Pancreas (tissue), 10 donors: ENCODE measurements at regions not wholly inside any gene's neighbourhood (a gene's known extent, or its start where the extent isn't known, plus 50 kb on each side); places are given as distances from the start of the nearest gene placed in this dataset.
A peak's percentile ranks its signal among the peaks of the same experiment; 100 is the strongest.

Experiments
- ATAC-seq, 4 donors: fragments of 200-7000 bp; cut with Tn5 transposase; one replicate each; pipeline versions ENCODE4 v1.8.0 to v1.9.1; 2020; ENCODE audit warnings: mild to moderate bottlenecking in 4 of 4, moderate library complexity in 4 of 4
- DNase-seq, 6 donors: peaks; one replicate each; pipeline ENCODE4 v3.0.0-alpha.2; 2020
- FAIRE-seq: peaks from 2 replicates; lab custom pipeline; 2012; peaks lifted over from hg19 to GRCh38; lab: Jason Lieb, UNC
- H3K27ac ChIP-seq, 4 donors: fragments of 200-600 bp; sonication (generic); 1 replicate in 3 of 4; 2 replicates in 1 of 4; pipeline versions ENCODE4 v1.5.0 to v1.8.0; 2020
- H3K27me3 ChIP-seq, 4 donors: fragments of 200-600 bp; one replicate each; pipeline ENCODE4 v1.8.0; 2021
- H3K36me3 ChIP-seq, 3 donors: fragments of 200-600 bp; sonication (generic) in 1 of 3; one replicate each; pipeline versions ENCODE4 v1.5.0 to v1.8.0; 2020 to 2021
- H3K4me1 ChIP-seq, 3 donors: fragments of 200-600 bp; one replicate each; pipeline ENCODE4 v1.8.0; 2021
- H3K4me3 ChIP-seq, 4 donors: fragments of 200-600 bp; sonication (generic) in 2 of 4; one replicate each; pipeline versions ENCODE4 v1.5.0 to v1.8.0; 2020 to 2021
- H3K9me3 ChIP-seq, 4 donors: fragments of 200-600 bp; one replicate each; pipeline ENCODE4 v1.8.0; 2021
- WGBS, 2 donors: extraction: QIAGEN DNeasy Blood & Tissue Kit; methylation state at CpG; one replicate each; pipeline ENCODE4 v1.1.7; 2013; 5-methylcytosine and 5-hydroxymethylcytosine counted together
- intact Hi-C, 3 donors: fragments of 100-400 bp; cut with DNase I; formaldehyde crosslinking; loops; one replicate each; pipeline versions ENCODE4 v1.11.1 to v1.14.2; 2022
- TF ChIP-seq, protein P1 (sequence below), 4 donors: fragments of 200-600 bp; sonication (generic) in 3 of 4; IDR thresholded peaks; one replicate each; pipeline versions ENCODE4 v1.5.0 to v1.8.0; 2021; ENCODE audit warnings: antibody characterized with exemption in 4 of 4
- donor health status: healthy with polysubstance abuse.
- donor health status: DM: no; HTN: no; CAD: no; lungs with moderate emphysema.
- donor health status: DM: no; HTN: no; CAD: no.
- donor health status: control.
- donor health status: control.
- donor health status: Bipolar disorder and iron deficiency.
- donor health status: DM: yes; HTN: yes; CAD: no.
- donor health status: DM: no; HTN: no; CAD: no.
- donor health status: DM: no; HTN: no; CAD: no.
- donor health status: DM: yes; HTN: yes; CAD: no.

DNA sequence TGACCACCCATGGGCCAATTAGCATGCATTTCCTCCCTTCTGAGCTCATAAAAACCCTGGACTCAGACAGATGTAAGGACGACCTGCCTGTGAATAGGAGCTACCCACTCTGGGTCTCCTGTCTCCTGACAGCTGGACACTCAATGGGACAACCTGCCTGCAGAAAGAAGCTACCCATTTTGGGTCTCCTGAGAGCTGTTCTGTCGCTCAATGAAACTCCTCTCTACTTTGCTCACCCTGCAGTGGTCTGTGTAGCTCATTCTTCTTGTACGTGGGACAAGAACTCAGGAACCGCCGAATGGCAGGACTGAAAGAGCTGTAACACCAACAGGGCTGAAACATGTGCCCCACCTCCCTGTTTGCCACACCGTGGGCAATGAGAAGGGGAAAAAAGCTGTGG is 60.3 kb upstream of the DYNC1I2 start:
- H3K4me1 ChIP-seq: no peaks in the 10 kb centered on the region
- H3K36me3 ChIP-seq: no peaks in the 10 kb centered on the region
- H3K27me3 ChIP-seq: no peaks in the 10 kb centered on the region
- FAIRE-seq: no peak
- intact Hi-C loops: no loop called here
- DNase-seq: no peak
- no peaks in the 10 kb centered on the region for H3K9me3 ChIP-seq
- 72 to 75% methylated on average over 6 of the region's 6 CpGs for WGBS, 2 donors
- no peak overlapping the region for H3K27ac ChIP-seq
- ATAC-seq: no peak
- H3K4me3 ChIP-seq: no peak overlapping the region
- TF ChIP-seq, protein P1, sequence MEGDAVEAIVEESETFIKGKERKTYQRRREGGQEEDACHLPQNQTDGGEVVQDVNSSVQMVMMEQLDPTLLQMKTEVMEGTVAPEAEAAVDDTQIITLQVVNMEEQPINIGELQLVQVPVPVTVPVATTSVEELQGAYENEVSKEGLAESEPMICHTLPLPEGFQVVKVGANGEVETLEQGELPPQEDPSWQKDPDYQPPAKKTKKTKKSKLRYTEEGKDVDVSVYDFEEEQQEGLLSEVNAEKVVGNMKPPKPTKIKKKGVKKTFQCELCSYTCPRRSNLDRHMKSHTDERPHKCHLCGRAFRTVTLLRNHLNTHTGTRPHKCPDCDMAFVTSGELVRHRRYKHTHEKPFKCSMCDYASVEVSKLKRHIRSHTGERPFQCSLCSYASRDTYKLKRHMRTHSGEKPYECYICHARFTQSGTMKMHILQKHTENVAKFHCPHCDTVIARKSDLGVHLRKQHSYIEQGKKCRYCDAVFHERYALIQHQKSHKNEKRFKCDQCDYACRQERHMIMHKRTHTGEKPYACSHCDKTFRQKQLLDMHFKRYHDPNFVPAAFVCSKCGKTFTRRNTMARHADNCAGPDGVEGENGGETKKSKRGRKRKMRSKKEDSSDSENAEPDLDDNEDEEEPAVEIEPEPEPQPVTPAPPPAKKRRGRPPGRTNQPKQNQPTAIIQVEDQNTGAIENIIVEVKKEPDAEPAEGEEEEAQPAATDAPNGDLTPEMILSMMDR (IDR thresholded peaks at IDR 0.05): no peak

DNA sequence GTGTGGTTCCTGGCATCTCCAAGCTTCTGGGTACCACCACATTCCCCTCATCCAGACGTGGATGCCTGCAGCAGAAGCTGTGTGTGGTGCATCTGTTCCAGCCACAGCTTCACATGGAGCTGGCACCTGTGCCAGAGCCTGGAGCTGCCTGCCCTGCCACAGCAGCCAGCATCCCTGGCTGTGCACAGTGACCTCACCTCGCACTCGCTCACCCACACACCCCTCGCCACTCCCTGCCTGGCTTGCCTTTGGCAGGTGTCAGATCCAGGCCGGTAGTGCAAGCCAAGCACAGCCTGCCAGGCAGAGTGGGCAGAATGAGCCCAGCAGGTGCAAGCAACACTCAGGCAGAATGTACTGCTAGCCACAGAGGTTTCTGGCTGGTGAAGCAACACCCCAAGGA is 59.9 kb upstream of the DYNC1I2 start:
- no peaks in the 10 kb centered on the region for H3K9me3 ChIP-seq
- H3K27ac ChIP-seq: no peak overlapping the region
- FAIRE-seq: no peak
- TF ChIP-seq, protein P1 (IDR thresholded peaks at IDR 0.05): no peak
- no peak overlapping the region for H3K4me3 ChIP-seq
- H3K4me1 ChIP-seq: no peaks in the 10 kb centered on the region
- no peak for ATAC-seq
- H3K27me3 ChIP-seq: no peaks in the 10 kb centered on the region
- 61 to 82% methylated on average over 5 of the region's 5 CpGs for WGBS, 2 donors
- intact Hi-C loops: no loop called here
- peak in 1 of 6 donors; percentile 27 for DNase-seq
- no peaks in the 10 kb centered on the region for H3K36me3 ChIP-seq

DNA sequence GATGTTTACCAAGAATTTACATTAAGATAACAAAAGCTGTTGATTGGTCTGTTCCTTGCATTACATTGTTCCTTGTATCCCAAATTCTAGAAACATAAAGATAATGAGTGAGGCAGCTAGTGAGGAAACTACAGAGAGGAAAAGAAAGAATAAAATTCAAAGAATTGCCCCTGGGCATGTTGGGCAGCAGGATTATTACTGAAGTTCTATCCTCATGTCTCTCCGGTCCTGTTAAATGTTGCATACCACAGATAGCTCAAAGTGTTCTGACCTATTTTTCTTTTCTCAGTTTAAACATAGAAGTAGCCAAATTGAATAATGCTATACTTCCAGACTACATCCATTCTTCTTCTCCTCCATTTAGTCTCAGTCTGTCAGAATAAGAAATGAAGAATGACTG is 58.2 kb upstream of the DYNC1I2 start:
- Histone ChIP-seq H3K4me3 (no peak overlapping the region), H3K27me3 (no peaks in the 10 kb centered on the region), H3K9me3 (no peaks in the 10 kb centered on the region), H3K36me3 (no peaks in the 10 kb centered on the region), H3K4me1 (no peaks in the 10 kb centered on the region), H3K27ac (no peak overlapping the region)
- intact Hi-C loops: no loop called here
- DNase-seq (no peak), FAIRE-seq (no peak), ATAC-seq (no peak)
- TF ChIP-seq, protein P1 (IDR thresholded peaks at IDR 0.05): no peak
- WGBS, 2 donors: 70 to 72% methylated on average over 1 of the region's 1 CpG

DNA sequence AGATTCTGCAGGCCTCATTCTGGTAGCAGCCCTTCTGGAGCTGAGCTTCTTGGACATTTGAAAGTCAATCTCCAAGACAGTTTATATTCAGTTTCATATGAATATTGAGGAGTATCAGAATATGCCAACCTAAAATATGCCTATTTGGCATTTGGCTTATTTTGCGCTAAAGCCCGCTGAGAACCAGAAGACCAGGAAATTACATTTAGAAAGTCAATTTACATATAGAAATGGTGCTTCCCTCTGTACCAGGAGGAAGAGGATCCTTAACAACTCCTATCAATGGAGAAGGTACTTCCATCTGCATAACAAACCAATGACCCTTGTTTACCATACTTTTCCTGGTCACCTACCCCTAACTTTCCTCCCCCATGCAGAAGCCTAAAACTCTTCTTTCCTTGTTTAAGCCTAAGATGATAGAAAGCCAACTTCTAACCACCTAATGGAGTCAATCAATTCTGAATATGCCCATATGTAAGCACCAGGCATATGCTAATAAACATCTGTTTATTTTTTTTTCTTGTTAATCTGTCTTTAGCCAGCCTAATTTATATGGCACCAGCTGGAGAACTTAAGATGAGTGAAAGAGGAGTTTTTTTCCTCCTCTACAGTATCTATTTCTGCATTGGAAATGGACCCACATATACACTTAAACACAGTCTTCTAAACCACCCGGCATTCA is 57.0 kb upstream of the DYNC1I2 start:
- Histone ChIP-seq H3K9me3 (no peaks in the 10 kb centered on the region), H3K27ac (no peak overlapping the region), H3K4me1 (no peaks in the 10 kb centered on the region), H3K36me3 (no peaks in the 10 kb centered on the region), H3K4me3 (no peak overlapping the region), H3K27me3 (no peaks in the 10 kb centered on the region)
- ATAC-seq (no peak), FAIRE-seq (no peak), DNase-seq (no peak)
- intact Hi-C loops: no loop called here
- TF ChIP-seq, protein P1 (IDR thresholded peaks at IDR 0.05): no peak
- 94 to 96% methylated on average over 3 of the region's 3 CpGs for WGBS, 2 donors

DNA sequence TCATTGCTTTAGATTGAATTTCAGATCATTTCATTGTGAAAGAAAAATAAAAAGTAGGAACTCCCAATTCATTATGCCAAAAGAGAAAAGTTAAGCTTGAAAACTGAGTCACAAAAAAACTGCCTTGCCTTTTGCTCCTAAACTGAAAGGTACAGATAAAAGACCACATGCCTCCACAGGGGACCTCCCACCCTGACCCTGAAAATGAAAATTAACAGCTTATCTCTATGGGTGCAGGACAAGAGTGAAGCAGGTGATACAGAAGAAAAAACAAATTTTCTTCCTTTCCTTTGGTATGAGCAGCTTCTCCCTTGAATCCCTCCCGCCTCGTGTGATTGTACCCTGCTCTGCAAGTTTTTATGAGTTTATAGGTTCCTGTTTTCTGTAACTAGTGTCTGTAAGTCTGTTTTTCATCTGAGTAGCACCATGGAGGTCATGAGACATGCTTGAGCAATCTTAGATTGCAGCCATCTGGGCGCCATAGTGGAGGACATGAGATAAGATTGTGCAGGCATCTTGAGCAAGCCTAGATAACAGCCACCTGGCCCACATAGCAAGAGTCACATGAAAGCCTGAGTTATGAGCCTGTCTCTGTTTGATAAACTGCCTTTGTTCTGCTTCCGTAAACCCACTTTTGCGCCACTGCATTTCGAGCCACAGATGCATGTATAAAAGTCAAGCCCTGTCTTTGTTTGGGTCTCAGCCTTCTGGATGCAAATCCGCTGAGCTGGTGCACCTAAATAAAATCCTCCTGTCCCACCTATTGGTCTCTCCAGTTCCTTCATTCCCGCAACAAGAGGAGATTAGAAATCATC is 56.2 kb upstream of the DYNC1I2 start:
- intact Hi-C loops: no loop called here
- no peak for ATAC-seq
- 69 to 75% methylated on average over 8 of the region's 8 CpGs for WGBS, 2 donors
- no peak for FAIRE-seq
- Histone ChIP-seq H3K36me3 (no peaks in the 10 kb centered on the region), H3K27me3 (no peaks in the 10 kb centered on the region), H3K4me3 (no peak overlapping the region), H3K4me1 (no peaks in the 10 kb centered on the region), H3K27ac (no peak overlapping the region), H3K9me3 (no peaks in the 10 kb centered on the region)
- no peak for DNase-seq
- TF ChIP-seq, protein P1 (IDR thresholded peaks at IDR 0.05): no peak
